Thoracic aorta (tissue), 2 donors: ENCODE measurements at regions not wholly inside any gene's neighbourhood (a gene's known extent, or its start where the extent isn't known, plus 50 kb on each side); places are given as distances from the start of the nearest gene placed in this dataset.
"Not testable (repeated sequence)": the region's sequence is repeated elsewhere in the genome, so short reads cannot be mapped to it uniquely, and the experiment has no call there.

Experiments
- ATAC-seq: fragments of 150-250 bp; one replicate; pipeline ENCODE4 v1.8.0; 2017; ENCODE audit warnings: low read depth; ENCODE audit not compliant: insufficient number of reproducible peaks, low FRiP score
- DNase-seq: peaks from one replicate; pipeline ENCODE4 v3.0.0-alpha.2; 2020; ENCODE audit warnings: low spot score
- H3K27ac ChIP-seq, 2 donors: fragments of 200-600 bp; sonication (generic); 1 replicate in 1 of 2; 2 replicates in 1 of 2; pipeline ENCODE4 v1.5.1; 2016; ENCODE audit warnings: mild to moderate bottlenecking in 2 of 2, moderate library complexity in 2 of 2
- H3K27me3 ChIP-seq: fragments of 200-600 bp; sonication (generic); replicated peaks from 2 replicates; pipeline ENCODE4 v1.6.0; 2016; ENCODE audit warnings: mild to moderate bottlenecking; ENCODE audit not compliant: insufficient read depth
- H3K36me3 ChIP-seq: fragments of 200-600 bp; sonication (generic); one replicate; pipeline ENCODE4 v1.5.1; 2016
- H3K4me1 ChIP-seq, 2 donors: fragments of 200-600 bp; sonication (generic); 1 replicate in 1 of 2; 2 replicates in 1 of 2; pipeline versions ENCODE4 v1.5.1 to v1.6.0; 2016; ENCODE audit warnings: low read depth in 2 of 2, mild to moderate bottlenecking in 1 of 2; ENCODE audit not compliant: control insufficient read depth in 1 of 2
- H3K4me3 ChIP-seq: fragments of 200-600 bp; sonication (generic); 2 replicates; pipeline ENCODE4 v1.5.1; 2016; ENCODE audit warnings: mild to moderate bottlenecking
- H3K9me3 ChIP-seq: fragments of 200-600 bp; sonication (generic); 2 replicates; pipeline ENCODE4 v1.5.1; 2016
- TF ChIP-seq, protein P1 (sequence below): fragments of 200-600 bp; sonication (generic); IDR thresholded peaks from one replicate; pipeline ENCODE4 v1.5.1; 2019; ENCODE audit warnings: antibody characterized with exemption

DNA sequence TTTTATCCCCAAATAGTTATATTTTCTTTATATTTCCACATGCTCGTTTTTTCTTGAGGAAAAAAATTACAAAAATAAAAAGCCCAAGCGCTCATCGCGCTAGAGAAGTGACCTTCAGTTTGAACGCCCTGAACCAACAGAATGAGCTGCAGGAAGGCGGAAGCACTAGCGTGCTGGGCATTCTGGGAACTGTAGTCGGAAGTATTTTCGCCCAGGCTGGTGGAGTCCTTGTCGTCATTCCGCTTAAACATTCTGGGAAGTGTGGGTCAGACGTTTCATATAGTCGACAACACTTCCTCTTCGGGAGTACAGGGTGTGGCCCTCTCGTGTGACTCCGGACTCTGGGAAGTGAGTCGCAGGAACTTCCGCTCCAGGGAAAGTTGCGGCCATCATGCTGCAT lies 692.4 kb upstream of the DEFB115 start:
- ATAC-seq, DNase-seq, H3K36me3 ChIP-seq, H3K4me3 ChIP-seq, H3K27ac ChIP-seq, H3K27me3 ChIP-seq, H3K9me3 ChIP-seq, H3K4me1 ChIP-seq: not testable (repeated sequence)

- H3K9me3 ChIP-seq, H3K27ac ChIP-seq, H3K4me1 ChIP-seq, DNase-seq, H3K36me3 ChIP-seq, H3K27me3 ChIP-seq, ATAC-seq, H3K4me3 ChIP-seq: not testable (repeated sequence)
These were observed 687.6 kb upstream of the DEFB115 start for GRCh38 chr20:30569867-30570266.

GRCh38 chr20:30570622-30571021 lies 686.8 kb upstream of the DEFB115 start:
- not testable (repeated sequence) for H3K9me3 ChIP-seq, H3K4me1 ChIP-seq, H3K36me3 ChIP-seq, H3K27ac ChIP-seq, H3K4me3 ChIP-seq, DNase-seq, H3K27me3 ChIP-seq, ATAC-seq

DNA sequence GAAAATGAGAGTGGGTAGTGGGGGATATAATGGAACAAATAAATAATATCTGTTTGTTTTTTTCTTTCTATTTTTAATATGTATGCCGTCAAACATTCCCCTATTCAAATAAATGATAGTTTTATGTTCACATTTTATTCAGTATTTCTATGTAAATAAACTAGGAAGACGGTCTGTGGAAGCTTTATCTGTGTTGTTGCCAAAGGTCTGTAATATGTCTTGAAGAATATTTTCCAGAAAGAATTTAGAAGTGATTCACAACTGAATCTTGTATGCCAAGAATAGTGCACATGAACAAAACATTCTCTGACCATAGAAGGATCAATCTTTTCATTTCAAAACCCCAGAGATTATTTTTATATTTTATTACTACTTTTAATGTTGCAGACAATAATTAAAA lies 683.1 kb upstream of the DEFB115 start:
- H3K27ac ChIP-seq, H3K36me3 ChIP-seq, ATAC-seq, H3K9me3 ChIP-seq, H3K4me1 ChIP-seq, H3K4me3 ChIP-seq, DNase-seq, H3K27me3 ChIP-seq: not testable (repeated sequence)

DNA sequence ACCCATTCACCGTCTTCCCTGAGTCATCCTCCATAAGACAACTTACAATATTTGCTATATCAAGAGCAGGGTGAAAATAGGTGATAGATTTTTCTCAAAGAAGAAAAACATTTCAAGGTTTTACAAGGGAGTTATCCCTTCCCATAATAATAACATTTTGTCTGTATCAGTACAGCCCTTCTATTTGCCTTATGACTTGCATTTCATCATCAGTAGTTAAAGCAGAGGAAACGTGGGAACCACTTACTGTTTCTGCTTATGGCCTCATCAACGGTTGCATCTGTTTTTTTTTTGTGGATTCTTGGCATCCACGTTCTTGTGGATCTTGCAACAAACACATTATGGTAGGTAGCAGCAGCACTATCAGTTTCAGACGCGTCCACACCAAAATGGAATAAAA lies 678.4 kb upstream of the DEFB115 start:
- not testable (repeated sequence) for H3K27me3 ChIP-seq, H3K9me3 ChIP-seq, H3K4me1 ChIP-seq, H3K36me3 ChIP-seq, ATAC-seq, DNase-seq, H3K27ac ChIP-seq
- peak overlapping the region; percentile 74 for H3K4me3 ChIP-seq

GRCh38 chr20:30579824-30580438 lies 677.5 kb upstream of the DEFB115 start:
- H3K4me1 ChIP-seq, H3K36me3 ChIP-seq, H3K27me3 ChIP-seq, H3K9me3 ChIP-seq: not testable (repeated sequence)
- peak overlapping the region; percentile 26 to 38 for H3K27ac ChIP-seq
- ATAC-seq (peak; percentile 99), DNase-seq (peak; percentile 33)
- peak overlapping the region; percentile 74 for H3K4me3 ChIP-seq

- H3K36me3 ChIP-seq, H3K27ac ChIP-seq, H3K4me3 ChIP-seq, DNase-seq, H3K4me1 ChIP-seq, H3K9me3 ChIP-seq, H3K27me3 ChIP-seq, ATAC-seq: not testable (repeated sequence)
These were observed 675.6 kb upstream of the DEFB115 start for GRCh38 chr20:30581839-30582238.

DNA sequence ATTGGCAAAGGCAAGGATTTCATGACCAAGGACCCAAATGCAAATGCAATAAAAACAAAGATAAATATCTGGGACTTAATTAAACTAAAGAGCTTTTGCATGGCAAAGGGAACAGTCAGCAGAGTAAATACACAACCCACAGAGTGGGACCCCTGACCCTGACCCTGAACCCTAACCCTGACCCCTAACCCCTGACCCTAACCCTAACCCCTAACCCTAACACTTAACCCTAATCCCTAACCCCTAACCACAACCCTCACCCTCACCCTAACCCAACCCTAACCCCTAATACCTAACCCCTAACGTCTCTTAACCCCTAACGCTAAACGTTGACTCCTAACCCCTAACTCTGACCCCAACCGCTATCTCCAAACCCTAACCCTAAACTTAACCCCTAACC lies 673.1 kb upstream of the DEFB115 start:
- ATAC-seq, H3K4me3 ChIP-seq, DNase-seq, H3K9me3 ChIP-seq, H3K36me3 ChIP-seq, H3K4me1 ChIP-seq, H3K27me3 ChIP-seq: not testable (repeated sequence)
- H3K27ac ChIP-seq: peak overlapping the region in 1 of 2 donors; percentile 4

GRCh38 chr20:30585244-30585796 lies 672.1 kb upstream of the DEFB115 start:
- not testable (repeated sequence) for H3K4me1 ChIP-seq, H3K36me3 ChIP-seq, H3K9me3 ChIP-seq, ATAC-seq, H3K27me3 ChIP-seq
- peak overlapping the region in 1 of 2 donors; percentile 4 for H3K27ac ChIP-seq
- DNase-seq: peak; percentile 8
- H3K4me3 ChIP-seq: peak overlapping the region; percentile 66
- TF ChIP-seq, protein P1, sequence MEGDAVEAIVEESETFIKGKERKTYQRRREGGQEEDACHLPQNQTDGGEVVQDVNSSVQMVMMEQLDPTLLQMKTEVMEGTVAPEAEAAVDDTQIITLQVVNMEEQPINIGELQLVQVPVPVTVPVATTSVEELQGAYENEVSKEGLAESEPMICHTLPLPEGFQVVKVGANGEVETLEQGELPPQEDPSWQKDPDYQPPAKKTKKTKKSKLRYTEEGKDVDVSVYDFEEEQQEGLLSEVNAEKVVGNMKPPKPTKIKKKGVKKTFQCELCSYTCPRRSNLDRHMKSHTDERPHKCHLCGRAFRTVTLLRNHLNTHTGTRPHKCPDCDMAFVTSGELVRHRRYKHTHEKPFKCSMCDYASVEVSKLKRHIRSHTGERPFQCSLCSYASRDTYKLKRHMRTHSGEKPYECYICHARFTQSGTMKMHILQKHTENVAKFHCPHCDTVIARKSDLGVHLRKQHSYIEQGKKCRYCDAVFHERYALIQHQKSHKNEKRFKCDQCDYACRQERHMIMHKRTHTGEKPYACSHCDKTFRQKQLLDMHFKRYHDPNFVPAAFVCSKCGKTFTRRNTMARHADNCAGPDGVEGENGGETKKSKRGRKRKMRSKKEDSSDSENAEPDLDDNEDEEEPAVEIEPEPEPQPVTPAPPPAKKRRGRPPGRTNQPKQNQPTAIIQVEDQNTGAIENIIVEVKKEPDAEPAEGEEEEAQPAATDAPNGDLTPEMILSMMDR: peak; percentile 71

DNA sequence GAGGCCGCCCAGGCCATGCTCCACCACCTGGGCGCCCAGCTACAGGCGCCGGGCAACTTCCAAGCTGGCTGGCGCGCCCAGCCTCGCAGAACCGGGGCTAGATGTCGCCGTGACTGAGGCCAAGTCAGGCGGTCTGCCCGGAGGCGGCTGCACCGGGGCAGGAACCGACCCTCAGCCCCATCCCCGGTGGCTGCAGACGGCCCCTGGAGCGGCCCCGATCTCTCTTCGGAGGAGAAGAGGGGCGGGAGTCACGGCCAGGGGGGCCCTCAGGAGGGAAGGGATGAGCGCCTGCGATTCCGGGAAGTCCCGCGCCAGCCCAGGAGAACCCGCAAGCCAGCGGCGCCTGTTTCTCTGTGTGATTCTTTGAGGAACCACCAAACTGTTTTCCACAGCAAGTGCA lies 671.3 kb upstream of the DEFB115 start:
- not testable (repeated sequence) for H3K27ac ChIP-seq, ATAC-seq, H3K9me3 ChIP-seq, DNase-seq, H3K27me3 ChIP-seq, H3K4me1 ChIP-seq, H3K36me3 ChIP-seq
- peak overlapping the region; percentile 66 for H3K4me3 ChIP-seq
